SIG-M5 (cell line): ENCODE measurements at regions not wholly inside any gene's neighbourhood (a gene's known extent, or its start where the extent isn't known, plus 50 kb on each side); places are given as distances from the start of the nearest gene placed in this dataset.

Source experiments
- DNase-seq: peaks from one replicate; lab custom pipeline; 2025; lab: John Stamatoyannopoulos, UW

DNA sequence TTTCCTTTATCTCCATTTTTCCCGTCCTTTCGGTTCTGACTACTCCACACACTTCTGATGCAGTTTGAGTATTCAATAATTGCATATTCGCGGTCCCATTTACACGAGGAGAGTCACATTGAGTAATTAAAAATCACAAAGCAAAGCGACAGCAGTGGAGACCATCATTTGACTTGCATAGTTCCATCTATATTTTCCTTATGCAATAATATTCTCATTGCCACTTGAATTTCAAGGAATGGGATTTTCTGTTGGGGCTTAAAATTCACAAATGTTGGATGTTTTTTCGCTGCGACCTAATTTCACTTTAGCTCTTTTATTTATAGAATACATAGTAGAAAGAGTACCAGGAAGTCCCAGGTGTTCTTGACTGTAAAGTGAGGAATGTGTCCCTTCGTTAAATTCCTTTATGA lies 186.8 kb downstream of the ZEB2 start:
- DNase-seq = no peak

DNA sequence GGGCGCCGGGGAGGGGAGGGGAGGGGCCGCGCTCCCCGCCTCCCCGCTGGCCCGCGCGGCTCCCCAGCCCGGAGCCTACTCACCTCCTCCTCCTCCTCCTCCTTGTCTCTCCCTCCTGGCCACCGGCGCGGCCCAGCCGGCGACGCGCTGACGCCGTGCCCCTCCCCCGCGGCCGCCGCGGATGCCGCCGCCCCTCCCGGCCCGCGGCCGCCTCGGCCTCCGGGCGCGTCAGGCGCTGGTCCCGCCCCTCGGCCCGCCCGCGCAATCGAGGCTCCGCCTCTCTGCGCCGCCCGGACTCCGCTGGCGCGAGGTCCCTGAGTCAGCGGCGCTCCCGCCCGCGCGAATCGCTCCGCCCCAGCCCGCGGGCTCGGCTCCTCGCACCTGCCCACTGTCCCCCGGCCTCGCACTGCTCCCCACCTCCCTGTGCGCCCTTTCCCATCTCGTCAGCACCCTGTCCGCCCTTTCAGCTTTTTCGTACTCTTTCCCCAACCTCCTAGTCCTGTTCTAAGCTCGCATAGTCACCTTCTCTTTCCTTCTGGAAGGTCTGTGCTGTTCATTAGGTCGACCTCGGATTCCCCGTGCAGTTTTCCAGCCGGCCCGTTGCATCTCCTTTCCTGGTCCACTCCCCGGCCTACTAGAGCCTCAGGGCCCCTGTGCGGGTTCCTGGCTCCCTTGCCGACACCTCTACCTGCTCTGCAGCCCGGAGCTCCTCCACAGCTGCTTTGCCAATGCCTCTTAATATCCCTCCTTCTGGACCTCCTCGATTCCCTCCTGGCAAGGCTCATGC lies 187.4 kb downstream of the ZEB2 start:
- DNase-seq = peak; percentile 65

DNA sequence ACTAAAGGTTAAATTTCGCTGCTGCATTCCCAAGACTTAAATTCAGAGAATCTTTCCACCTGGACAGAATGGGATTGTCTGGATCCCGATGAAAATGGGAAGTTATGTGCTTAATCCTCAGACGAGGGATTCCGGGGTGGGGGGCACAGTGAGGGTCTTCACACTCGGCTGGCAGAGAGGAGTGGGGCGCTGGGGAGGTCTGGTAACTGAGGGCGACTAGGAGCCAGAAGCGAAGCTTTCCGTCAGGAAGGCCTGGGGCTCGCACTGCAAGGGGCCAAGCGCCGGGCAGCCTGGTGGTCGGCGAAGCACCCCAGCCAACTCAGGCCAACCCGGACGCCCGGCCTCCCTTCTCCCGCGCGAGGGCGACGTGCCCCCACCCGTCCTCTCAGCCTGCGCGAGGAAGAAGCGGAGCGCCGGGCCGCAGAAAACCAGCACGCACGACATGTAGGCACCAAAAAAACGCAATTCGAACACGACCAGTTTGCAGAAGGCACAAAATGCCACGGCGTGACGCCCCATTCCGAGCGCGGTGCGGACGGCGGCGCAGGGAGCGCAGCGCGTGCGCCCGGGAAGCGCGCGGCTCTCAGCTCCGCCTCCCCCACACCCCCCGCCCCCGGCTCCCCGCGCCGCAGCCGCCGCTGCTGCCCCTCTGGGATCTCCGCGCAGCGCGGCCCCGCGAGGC lies 188.1 kb downstream of the ZEB2 start:
- DNase-seq = no peak

DNA sequence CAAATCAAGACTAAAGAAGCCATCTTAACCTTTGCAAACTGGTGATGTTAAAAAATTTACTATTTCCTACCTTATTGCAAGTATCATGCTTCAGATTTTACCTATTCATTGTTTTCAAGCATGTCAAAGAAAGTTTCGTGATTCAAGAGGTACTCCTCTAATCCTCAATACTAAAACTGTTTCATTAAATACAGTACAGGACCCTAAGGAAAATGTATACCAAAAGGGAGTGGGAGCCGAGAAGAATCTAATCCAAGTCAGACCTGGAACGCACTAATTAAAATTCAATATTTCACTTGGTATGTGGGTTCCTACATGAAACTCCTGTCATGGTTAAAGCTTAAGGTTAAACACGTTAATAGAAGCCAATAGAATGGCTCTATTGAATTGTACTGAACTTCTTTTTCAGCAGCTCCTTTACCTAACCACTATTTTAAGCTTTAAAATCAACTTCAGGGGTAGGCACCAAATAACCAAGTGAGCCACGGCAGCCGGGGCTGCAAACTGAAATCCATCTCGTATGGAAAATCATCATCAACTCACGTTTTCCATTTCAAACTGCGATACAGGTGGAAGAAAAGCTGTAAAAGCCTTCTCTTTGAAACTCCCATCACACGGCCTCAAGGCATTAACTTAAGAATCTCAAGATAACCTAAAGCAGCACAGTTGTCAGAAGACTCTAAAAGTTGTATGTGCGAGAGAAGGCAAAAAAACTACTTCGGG lies 188.8 kb downstream of the ZEB2 start:
- DNase-seq = no peak

DNA sequence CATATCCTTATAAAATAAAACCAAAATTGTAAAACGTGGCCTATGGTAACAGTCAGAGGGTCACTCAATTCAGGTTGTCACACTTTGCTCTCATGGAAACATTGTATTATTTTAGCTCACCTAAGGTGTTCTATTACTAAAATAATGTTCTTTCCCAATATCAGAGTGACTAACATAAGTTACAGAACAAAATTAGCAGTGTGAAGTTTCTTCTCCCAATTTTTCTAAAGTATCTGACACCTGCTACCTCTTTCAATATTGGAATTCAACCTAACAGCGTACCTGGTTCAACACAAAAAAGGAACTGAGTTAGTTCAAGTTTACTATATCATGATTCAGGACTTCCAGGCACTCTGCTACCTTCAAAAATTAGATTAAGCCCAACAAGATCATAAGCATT lies 190.4 kb downstream of the ZEB2 start:
- DNase-seq = no peak

DNA sequence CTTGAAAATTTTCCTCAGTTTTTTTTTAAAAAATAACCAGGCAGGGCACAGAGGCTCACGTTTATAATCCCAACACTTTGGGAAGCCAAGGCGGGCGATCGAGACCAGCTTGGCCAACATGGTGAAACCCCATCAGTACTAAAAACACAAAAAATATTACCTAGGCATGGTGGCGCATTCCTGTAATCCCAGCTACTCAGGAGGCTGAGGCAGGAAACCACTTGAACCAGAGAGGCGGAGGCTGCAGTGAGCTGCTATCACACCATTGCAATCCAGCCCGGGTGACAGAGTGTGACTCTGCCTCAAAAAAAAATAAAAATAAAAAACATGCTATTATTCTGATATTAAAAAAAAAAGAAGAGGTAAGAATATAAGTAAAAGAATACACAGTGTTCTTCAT lies 191.0 kb downstream of the ZEB2 start:
- no peak for DNase-seq

DNA sequence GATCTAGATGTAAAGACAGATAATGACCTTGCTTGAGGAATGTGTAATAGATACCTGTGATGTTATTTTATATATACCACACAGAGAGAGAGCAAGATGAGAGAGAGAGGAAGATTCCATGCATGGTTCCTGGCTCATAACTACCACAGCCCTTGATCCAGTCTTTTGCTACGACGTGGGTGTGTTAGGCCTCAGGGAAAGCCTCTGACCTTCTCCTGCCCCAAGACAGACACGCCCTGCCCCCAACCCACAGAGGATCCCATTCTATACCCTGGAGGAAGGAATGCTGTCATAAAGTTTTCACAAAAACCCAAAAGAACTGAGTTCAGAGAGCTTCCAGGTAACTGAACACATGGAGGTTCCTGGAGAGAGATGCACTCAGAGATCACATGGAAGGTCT lies 193.1 kb downstream of the ZEB2 start:
- DNase-seq = no peak

DNA sequence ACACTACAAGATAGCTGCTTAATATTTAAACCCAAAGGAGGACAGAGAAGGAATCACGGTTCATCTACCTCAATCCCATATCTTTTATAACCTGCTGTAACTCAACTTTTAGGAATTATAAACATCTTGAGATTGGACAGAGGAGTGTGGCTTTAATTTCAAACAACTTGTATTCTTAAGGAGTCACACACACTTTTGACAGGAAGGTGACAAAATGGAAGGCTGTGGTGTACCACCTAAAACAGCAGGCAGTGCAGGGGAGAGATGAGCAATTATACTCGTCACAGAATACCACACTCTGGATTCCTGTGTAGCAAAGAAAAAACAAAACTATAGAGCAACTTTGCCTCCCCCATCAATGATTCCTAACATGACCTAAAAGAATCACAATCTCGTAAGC lies 194.8 kb downstream of the ZEB2 start:
- DNase-seq = no peak

DNA sequence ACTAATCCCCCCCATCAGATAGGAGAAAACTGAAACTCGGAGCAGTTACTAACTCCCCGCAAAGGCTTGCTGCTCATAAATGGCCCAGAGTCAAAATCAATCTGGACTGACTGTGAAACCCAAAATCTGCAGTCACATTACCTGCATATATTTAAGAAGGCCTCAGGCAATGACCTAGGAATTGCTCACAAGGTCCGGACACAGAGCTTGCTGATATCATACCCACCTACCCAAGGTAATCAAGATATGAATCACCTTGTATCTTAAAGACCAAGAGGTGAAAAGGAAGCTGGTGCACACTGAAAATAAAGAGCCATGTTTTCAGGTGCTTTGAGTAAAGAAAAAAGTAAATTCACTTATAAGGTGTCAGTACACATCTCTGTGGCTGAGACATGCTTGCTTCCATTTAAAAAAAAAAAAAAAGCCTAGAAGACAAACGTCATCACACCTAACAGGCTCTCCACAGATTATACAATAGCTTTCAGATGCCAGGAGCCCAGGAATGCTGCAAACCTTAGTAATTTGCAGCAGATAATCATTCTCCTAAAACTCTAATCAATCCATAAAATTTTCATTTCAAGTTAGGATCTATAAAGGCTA lies 195.4 kb downstream of the ZEB2 start:
- DNase-seq = no peak

DNA sequence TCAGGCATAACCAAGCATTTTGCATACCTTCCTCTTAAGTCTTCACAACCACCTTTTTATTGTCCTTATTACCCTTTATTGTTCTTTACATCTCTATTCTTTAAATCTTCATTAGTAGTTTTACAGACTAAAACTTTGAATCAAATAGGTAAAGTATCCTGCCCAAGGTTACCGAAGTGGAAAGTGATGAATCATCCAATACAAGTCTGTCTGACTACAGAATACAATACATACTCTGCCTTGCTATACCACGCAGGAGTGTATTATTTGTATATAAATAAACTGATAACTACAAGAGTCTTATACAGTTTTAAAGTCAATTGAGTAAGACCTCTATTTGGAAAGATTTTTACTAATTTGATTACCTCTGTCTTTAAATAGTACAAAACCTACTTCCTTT lies 196.0 kb downstream of the ZEB2 start:
- no peak for DNase-seq

DNA sequence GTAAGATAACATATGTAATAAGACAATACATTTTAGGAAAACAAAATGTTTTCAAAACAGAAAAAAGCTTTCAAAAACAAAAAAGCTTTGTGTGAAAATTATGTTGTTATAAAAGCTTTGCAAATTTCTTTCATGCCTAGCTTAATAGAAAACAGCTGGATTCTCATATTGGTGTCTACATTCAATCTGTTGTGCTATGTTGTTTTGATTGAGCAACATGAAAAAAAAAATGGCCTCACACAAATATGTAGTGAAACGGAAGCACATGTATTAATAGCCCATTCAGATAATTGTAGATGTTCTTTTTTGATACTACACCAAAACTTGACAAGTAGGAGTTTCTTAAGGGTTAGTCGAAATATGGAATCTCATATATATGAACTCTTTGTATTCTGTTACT lies 197.5 kb downstream of the ZEB2 start:
- no peak for DNase-seq

DNA sequence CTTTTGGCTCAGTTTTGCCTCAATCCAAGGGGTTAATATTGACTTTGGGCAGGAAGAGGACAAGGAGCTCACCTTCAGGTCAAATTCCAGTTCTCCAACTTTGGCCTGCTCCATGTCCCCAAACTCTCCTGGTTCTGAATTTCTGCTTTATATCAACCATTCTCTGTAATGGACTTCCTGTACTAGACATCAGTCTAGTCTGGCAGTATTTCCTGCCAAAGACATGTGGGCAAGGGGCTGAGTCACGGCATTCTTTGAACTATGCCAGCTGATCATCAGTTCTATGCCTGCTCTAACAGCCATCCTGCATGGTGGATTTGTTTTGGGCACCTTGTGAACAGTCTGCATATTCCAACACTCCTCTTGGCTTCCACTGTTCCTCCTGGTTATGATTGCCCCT lies 199.4 kb downstream of the ZEB2 start:
- no peak for DNase-seq

DNA sequence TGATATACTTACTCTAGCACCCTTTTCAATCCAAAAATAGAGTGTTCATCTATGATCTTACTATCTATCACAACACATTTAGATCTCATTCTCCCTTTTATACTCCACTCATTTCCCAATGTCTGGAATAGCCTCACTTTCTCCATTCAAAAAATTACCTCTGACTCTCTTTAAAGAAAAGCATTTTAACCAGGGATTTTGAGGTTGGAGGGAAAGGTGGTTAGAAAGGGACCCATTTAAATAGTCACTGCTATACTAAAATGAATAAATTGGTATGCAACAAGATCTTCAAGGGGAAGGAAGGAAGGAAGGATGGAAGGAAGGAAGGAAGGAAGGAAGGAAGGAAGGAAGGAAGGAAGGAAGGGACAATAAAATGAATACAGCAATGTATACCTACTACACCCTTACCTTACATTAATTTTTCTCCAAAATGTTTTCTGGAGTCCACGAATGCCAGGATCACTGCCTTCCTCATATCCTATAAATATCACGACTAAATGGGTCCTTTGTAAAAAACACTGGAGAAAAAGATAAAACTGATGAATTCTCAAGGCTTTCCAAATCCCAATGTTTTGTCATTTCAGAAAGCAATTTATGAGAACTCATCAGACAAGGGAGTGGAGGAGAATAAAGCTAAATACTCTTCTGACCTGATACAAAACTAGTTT lies 202.7 kb downstream of the ZEB2 start:
- DNase-seq = no peak

DNA sequence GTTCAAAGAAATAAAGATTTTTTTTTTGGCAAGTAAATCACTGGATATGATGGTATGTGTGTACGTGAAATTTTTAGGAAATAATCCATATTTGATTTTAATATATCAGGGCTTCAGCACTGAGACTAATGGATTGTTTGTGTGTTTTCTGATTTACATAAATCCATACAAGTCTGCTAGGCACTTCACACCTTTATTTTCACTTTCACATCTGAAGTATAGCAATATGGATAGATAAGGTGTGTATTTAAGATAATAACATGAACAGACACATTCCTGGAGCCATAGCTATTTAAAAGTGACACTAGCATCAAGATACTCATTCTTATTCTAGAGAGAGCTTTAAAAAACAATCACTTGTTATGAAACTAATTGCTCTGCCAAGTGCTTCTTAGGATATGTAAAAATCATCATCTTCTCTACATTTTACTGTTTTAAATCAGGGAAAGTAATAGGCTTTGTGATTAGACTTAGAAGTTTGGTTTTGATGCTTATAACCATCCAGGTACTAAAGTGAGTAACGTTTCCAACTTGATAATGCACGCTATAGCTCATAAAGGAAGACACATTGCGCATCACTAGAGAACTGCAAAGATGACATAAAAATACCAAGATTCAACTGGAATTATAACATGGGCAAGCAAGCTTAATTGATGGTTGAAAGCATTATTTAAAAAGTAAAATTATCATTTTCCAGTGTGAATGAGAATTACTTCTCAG lies 208.9 kb downstream of the ZEB2 start:
- DNase-seq = no peak

DNA sequence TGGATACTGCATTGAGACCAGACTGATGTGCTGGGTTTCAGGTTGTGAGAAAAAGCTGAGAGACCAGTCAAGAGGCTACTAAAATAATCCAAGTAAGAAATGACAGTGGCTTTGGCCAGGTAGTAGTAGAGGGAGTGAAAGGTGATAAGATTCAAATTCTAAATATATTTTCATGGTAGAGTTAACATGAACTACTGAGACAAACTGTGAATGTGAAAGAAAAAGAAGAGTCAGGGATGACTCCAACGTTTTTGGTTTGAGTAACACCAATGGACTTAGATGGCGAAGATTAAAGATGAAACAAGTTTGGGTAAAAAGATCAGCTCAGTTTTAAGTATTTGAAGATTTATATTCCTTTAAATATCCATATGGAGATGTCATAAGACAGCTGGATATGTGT lies 209.4 kb downstream of the ZEB2 start:
- no peak for DNase-seq

DNA sequence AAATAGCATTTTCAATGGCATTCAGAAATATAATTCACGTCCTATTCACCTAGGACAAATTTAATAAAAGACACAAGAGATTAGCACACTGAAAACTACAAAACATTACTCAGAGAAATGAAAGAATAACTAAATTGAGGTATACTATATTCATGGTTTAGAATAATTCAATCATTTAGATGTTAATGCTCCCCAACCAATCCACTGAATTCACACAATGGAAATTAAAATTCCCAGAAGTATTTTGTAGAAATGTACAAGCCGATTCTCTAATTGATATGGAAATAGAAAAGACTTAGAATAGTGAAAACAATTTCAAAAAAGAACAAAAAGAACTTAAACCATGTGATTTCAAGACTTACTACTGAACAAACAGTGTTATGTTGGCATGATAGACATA lies 212.2 kb downstream of the ZEB2 start:
- no peak for DNase-seq

DNA sequence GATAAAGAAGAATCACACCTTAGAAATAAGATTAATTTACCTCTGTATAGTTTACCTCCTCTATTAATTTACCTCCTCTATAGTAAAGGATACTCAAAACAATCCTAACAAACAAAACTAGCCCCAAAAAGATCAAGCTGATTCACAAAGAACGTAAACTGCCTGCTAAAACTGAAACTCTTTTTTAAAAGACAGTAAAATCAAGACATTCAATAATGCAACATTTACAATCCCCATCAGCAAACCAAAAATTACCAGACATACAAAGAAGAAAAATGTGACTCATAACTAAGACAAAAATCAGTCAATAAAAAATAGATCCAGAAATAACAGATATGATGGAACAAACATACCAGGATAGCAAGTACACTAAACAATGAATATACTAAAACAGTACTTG lies 215.7 kb downstream of the ZEB2 start:
- no peak for DNase-seq

DNA sequence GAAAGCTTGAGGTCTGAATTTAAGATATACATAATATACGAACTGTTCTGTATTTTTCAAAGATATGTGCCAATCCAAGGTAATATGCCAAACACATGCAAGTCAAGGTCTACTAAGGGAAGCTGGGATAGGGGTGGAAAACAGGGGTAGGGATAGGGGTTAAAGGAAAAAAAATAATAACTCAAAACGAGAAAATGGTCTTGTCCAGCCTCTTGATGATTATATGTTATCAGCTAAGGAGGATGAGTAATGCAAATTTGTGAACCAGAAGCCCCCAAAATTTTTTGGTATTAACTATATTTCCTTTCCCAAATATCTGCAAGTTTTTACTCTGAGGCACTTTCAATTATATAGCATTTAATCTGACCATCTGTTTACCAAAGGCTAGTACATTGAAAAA lies 219.3 kb downstream of the ZEB2 start:
- no peak for DNase-seq

DNA sequence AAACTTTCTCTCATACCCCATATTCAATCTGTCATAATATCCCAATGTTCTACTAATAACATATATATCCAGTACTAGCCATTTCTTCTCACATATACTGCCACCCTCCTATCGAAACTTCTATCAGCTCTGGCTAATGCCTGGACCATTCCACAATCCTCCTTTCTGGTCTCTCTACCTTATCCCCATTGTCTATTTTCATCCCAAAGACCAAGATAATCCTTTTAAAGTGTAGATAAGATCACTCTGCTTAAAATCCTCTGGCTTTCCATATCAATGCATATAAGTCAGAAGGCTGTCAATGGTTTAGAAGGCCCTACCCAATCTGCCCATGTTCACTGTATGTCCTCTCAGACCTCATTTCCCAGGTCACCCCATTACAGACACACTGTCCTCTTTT lies 229.6 kb downstream of the ZEB2 start:
- DNase-seq = no peak

DNA sequence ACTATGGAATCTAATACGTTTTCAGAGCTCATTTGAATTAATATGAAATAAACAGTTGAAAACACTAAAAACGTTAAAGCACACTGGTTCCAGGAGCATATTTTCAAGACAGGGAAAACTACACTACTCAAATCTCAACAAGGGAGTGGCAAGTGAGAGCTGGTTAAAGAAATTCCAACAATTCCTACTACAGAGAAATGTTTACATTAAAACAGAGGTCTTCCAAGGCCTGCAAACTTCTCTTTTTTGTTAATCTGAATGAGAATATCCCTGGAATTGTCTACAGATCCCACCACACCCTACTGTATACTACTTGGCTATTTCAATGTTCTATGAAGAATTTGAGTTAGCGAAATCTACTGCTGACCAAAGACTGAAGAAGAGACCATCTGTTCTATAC lies 231.5 kb downstream of the ZEB2 start:
- DNase-seq = no peak

DNA sequence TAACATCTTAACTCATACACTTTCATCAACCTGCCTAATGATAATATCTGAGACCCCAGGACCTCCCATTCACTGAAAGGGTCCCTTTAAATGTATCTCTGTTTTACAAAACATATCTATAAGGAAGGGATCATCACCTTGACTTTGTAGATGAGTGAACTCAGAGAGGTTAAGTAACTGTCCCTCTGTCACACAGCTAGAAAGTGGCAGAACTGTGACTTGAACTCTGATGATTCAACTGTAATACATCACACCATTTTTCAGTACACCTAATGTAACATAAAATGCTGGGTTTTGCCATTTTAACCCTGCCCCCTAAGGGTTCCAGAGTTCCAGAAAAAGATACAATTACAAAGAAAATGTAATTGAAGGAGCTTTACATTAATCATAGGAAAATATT lies 234.6 kb downstream of the ZEB2 start:
- no peak for DNase-seq

DNA sequence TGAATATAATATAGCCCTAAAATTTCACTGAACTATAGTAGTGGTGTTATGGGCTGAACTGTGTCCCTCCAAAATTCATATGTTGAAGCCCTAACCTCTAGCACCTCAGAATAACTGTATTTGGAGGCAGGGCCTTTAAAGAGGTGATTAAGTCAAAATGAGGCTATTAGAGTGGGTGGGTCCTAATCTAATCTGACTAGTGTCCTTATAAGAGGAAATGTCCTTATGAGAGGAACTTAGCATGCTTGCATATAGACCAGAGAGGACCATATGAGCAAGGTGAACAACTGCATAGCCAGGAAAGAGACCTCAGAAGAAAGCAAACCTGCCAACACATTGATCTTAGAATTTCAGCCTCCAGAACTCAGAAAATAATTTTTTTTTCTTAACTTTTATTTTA lies 238.4 kb downstream of the ZEB2 start:
- no peak for DNase-seq
